Fibroblast of lung (primary cell): ENCODE measurements at regions not wholly inside any gene's neighbourhood (a gene's known extent, or its start where the extent isn't known, plus 50 kb on each side); places are given as distances from the start of the nearest gene placed in this dataset.

Experiments used
- CTCF ChIP-seq, 2 donors: IDR thresholded peaks in 1 of 2; conservative IDR thresholded peaks in 1 of 2; 1 replicate in 1 of 2; 2 replicates in 1 of 2; pipeline ENCODE4 v1.5.1; 2011 to 2012; ENCODE audit warnings: low read length in 2 of 2, control low read depth in 1 of 2, inconsistent platforms in 1 of 2, low read depth in 1 of 2, mild to moderate bottlenecking in 1 of 2
- EZH2 ChIP-seq: IDR thresholded peaks from 2 replicates; pipeline ENCODE4 v1.5.1; 2012; ENCODE audit warnings: low read length, control low read depth, mild to moderate bottlenecking; ENCODE audit errors: missing control alignments

- TF ChIP-seq CTCF (conservative IDR thresholded peaks at IDR 0.05 in 1 of 2, IDR thresholded peaks at IDR 0.05 in 1 of 2; ENCODE audit: low read depth in 1 of 2, low read length in 2 of 2): no peak
- no peak for TF ChIP-seq EZH2
Observed at GRCh38 chr3:65144791-65145351, 457.1 kb upstream of the ADAMTS9 start.
